ENCODE measurements at regions not wholly inside any gene's neighbourhood (a gene's known extent, or its start where the extent isn't known, plus 50 kb on each side); places are given as distances from the start of the nearest gene placed in this dataset.

- TF ChIP-seq CTCF (IDR thresholded peaks at IDR 0.05; ENCODE audit: control insufficient read depth, extremely low read depth, insufficient read depth) = no peak
- no peak overlapping the region for H3K4me3 ChIP-seq (ENCODE audit: low read depth, low read length)
- DNase-seq (ENCODE audit: low read depth) = no peak
These were observed 638.8 kb upstream of the WWC1 start for GRCh38 chr5:167652690-167653089.

- no peak for DNase-seq (ENCODE audit: low read depth)
- TF ChIP-seq CTCF (IDR thresholded peaks at IDR 0.05; ENCODE audit: control insufficient read depth, extremely low read depth, insufficient read depth) = no peak
- H3K4me3 ChIP-seq (ENCODE audit: low read depth, low read length) = no peak overlapping the region
These were observed 637.8 kb upstream of the WWC1 start for GRCh38 chr5:167653645-167654106.

GRCh38 chr5:167657016-167657415 lies 634.4 kb upstream of the WWC1 start:
- TF ChIP-seq CTCF (IDR thresholded peaks at IDR 0.05; ENCODE audit: control insufficient read depth, extremely low read depth, insufficient read depth) = no peak
- DNase-seq (ENCODE audit: low read depth) = no peak
- no peak overlapping the region for H3K4me3 ChIP-seq (ENCODE audit: low read depth, low read length)

- H3K4me3 ChIP-seq (ENCODE audit: low read depth, low read length) = no peak overlapping the region
- no peak for TF ChIP-seq CTCF (IDR thresholded peaks at IDR 0.05; ENCODE audit: control insufficient read depth, extremely low read depth, insufficient read depth)
- no peak for DNase-seq (ENCODE audit: low read depth)
These were observed 632.6 kb upstream of the WWC1 start for GRCh38 chr5:167658889-167659288.

GRCh38 chr5:167661605-167662004 lies 629.8 kb upstream of the WWC1 start:
- no peak overlapping the region for H3K4me3 ChIP-seq (ENCODE audit: low read depth, low read length)
- no peak for DNase-seq (ENCODE audit: low read depth)
- no peak for TF ChIP-seq CTCF (IDR thresholded peaks at IDR 0.05; ENCODE audit: control insufficient read depth, extremely low read depth, insufficient read depth)

GRCh38 chr5:167664222-167664804 lies 627.1 kb upstream of the WWC1 start:
- no peak for DNase-seq (ENCODE audit: low read depth)
- no peak overlapping the region for H3K4me3 ChIP-seq (ENCODE audit: low read depth, low read length)
- TF ChIP-seq CTCF (IDR thresholded peaks at IDR 0.05; ENCODE audit: control insufficient read depth, extremely low read depth, insufficient read depth) = no peak

- H3K4me3 ChIP-seq (ENCODE audit: low read depth, low read length) = no peak overlapping the region
- TF ChIP-seq CTCF (IDR thresholded peaks at IDR 0.05; ENCODE audit: control insufficient read depth, extremely low read depth, insufficient read depth) = no peak
- no peak for DNase-seq (ENCODE audit: low read depth)
These were observed 625.5 kb upstream of the WWC1 start for GRCh38 chr5:167665841-167666375.

All from LNCaP clone FGC (cell line).